GM12878 (cell line): ENCODE measurements at regions not wholly inside any gene's neighbourhood (a gene's known extent, or its start where the extent isn't known, plus 50 kb on each side); places are given as distances from the start of the nearest gene placed in this dataset.
"Not testable (repeated sequence)": the region's sequence is repeated elsewhere in the genome, so short reads cannot be mapped to it uniquely, and the experiment has no call there.

Experiments
- ATAC-seq: fragments of 200-7000 bp; cut with Tn5 transposase; 3 replicates; pipeline ENCODE4 v1.9.1; 2020; ENCODE audit warnings: mild to moderate bottlenecking, moderate library complexity
- BruUV-seq: library from RNA; stranded (reverse); fragments of 400-500 nt; replicated peaks from 2 replicates; lab custom pipeline; 2021; lab: Mats Ljungman, UMichigan
- CTCF ChIA-PET: fragments of 300-600 bp; sonication (Branson Sonifier 250); formaldehyde crosslinking; extraction: SDS; loops from one replicate; lab custom pipeline; 2021; ENCODE audit warnings: inconsistent platforms; lab: Yijun Ruan, JAX
- POLR2A ChIA-PET: fragments of 350-600 bp; formaldehyde crosslinking; extraction: SDS; loops from one replicate; lab custom pipeline; 2021; ENCODE audit warnings: inconsistent platforms; lab: Charles Lee
- RAD21 ChIA-PET: fragments of 300-600 bp; sonication (Branson Sonifier 250); formaldehyde crosslinking; loops from one replicate; lab custom pipeline; 2023; ENCODE audit warnings: antibody characterized with exemption; ENCODE audit not compliant: unreplicated experiment; lab: Charles Lee
- SMC1A ChIA-PET: fragments of 300-600 bp; sonication (Branson Sonifier 250); formaldehyde crosslinking; loops from one replicate; lab custom pipeline; 2023; ENCODE audit not compliant: unreplicated experiment, uncharacterized antibody; lab: Charles Lee
- DNase-seq: peaks from one replicate; pipeline ENCODE4 v3.0.0-alpha.2; 2011; ENCODE audit warnings: low read depth, low spot score
- FAIRE-seq: peaks from 3 replicates; lab custom pipeline; 2011; peaks lifted over from hg19 to GRCh38; lab: Jason Lieb, UNC
- H2AFZ ChIP-seq: 2 replicates; pipeline ENCODE4 v1.6.0; 2011; ENCODE audit warnings: low read depth, low read length, control low read depth; ENCODE audit not compliant: control insufficient read depth
- H3K27ac ChIP-seq: 2 replicates; pipeline ENCODE4 v1.5.1; 2011; ENCODE audit warnings: control low read depth; ENCODE audit not compliant: control insufficient read depth, insufficient read depth
- H3K27me3 ChIP-seq, 2 experiments: replicated peaks in 1 of 2; 2 replicates each; pipeline versions ENCODE4 v1.6.0 to v1.6.1; 2011; ENCODE audit warnings: low read length in 1 of 2; ENCODE audit not compliant: control insufficient read depth in 2 of 2, insufficient read depth in 2 of 2
- H3K36me3 ChIP-seq, 2 experiments: 2 replicates each; pipeline ENCODE4 v1.5.1; 2011; ENCODE audit warnings: low read length in 1 of 2; ENCODE audit not compliant: control insufficient read depth in 2 of 2, insufficient read depth in 2 of 2
- H3K4me1 ChIP-seq: 2 replicates; pipeline ENCODE4 v1.6.1; 2011; ENCODE audit warnings: mild to moderate bottlenecking, low read length, moderate library complexity, mixed read lengths; ENCODE audit not compliant: control insufficient read depth, insufficient read depth
- H3K4me2 ChIP-seq: 2 replicates; pipeline ENCODE4 v1.6.0; 2011; ENCODE audit warnings: control low read depth; ENCODE audit not compliant: control insufficient read depth, insufficient read depth
- H3K4me3 ChIP-seq: fragments of 200-600 bp; sonication (generic); 2 replicates; pipeline ENCODE4 v1.5.1; 2016
- H3K79me2 ChIP-seq: 2 replicates; pipeline ENCODE4 v1.6.0; 2011; ENCODE audit warnings: low read length; ENCODE audit not compliant: control insufficient read depth, insufficient read depth
- H3K9ac ChIP-seq: 2 replicates; pipeline ENCODE4 v1.8.0; 2011; ENCODE audit warnings: low read length, control low read depth, mixed read lengths; ENCODE audit not compliant: control insufficient read depth, insufficient read depth
- H3K9me3 ChIP-seq: replicated peaks from 3 replicates; pipeline ENCODE4 v1.5.1; 2011; ENCODE audit warnings: mild to moderate bottlenecking, low read length; ENCODE audit not compliant: control insufficient read depth, insufficient read depth
- H4K20me1 ChIP-seq: 2 replicates; pipeline ENCODE4 v1.6.0; 2011; ENCODE audit not compliant: control insufficient read depth, insufficient read depth
- RAD51 ChIP-seq: fragments of 450-650 bp; IDR thresholded peaks from 2 replicates; pipeline ENCODE4 v1.6.1; 2016; ENCODE audit warnings: moderate library complexity, mild to moderate bottlenecking, inconsistent platforms
- ZNF384 ChIP-seq: IDR thresholded peaks from 2 replicates; pipeline ENCODE4 v1.6.1; 2012; ENCODE audit warnings: low read depth, mild to moderate bottlenecking, low read length, improper control_type of control experiment, borderline replicate concordance
- WGBS: methylation state at CpG from one replicate; pipeline ENCODE4 v1.1.6; 2016; ENCODE audit warnings: low lambda C conversion rate; ENCODE audit not compliant: insufficient replicate concordance, insufficient coverage; ENCODE audit errors: missing lambda C conversion rate; 5-methylcytosine and 5-hydroxymethylcytosine counted together
- in situ Hi-C: fragments of 300-500 bp; cut with MboI; formaldehyde crosslinking; loops from 9 replicates; pipeline ENCODE4 v1.14.3; 2018; ENCODE audit warnings: mixed read lengths
- intact Hi-C: fragments of 100-400 bp; cut with micrococcal nuclease; formaldehyde crosslinking; loops from one replicate; pipeline ENCODE4 v1.14.2; 2022; ENCODE audit not compliant: unreplicated experiment
- TF ChIP-seq, protein P1 (sequence below): fragments of 450-650 bp; formaldehyde crosslinking; IDR thresholded peaks from 2 replicates; pipeline ENCODE4 v1.4.0; 2020; ENCODE audit warnings: mild to moderate bottlenecking, moderate library complexity
- TF ChIP-seq, protein P2 (sequence below): fragments of 450-650 bp; IDR thresholded peaks from 2 replicates; pipeline ENCODE4 v1.6.1; 2018; ENCODE audit warnings: borderline replicate concordance, mild to moderate bottlenecking; ENCODE audit not compliant: partially characterized antibody
- TF ChIP-seq, protein P3 (sequence below): IDR thresholded peaks from 2 replicates; pipeline ENCODE4 v1.6.1; 2012; ENCODE audit warnings: low read depth, low read length, improper control_type of control experiment

DNA sequence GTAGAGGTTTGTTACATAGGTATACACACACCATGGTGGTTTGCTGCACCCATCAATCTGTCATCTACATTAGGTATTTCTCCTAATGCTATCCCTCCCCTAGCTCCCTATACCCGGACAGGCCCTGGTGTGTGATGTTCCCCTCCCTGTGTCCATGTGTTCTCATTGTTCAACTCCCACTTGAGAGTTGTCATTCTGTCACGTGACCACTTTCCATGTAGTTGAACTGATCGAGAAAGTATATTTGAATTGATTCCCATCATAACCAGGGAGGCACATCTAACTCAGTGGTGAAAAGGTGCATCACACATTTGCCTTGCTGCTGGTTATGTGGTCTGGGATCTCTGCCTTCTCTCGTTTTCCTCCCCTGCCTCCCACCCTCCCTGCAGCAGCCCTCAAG is 491.4 kb downstream of the NTRK2 start:
- DNase-seq, intact Hi-C loops, H3K27me3 ChIP-seq, CTCF ChIA-PET, H3K4me2 ChIP-seq, BruUV-seq, H3K4me3 ChIP-seq, SMC1A ChIA-PET, H4K20me1 ChIP-seq, H3K9me3 ChIP-seq, H3K4me1 ChIP-seq, H3K9ac ChIP-seq, POLR2A ChIA-PET, H3K79me2 ChIP-seq, RAD21 ChIA-PET, in situ Hi-C loops, FAIRE-seq, H2AFZ ChIP-seq, H3K36me3 ChIP-seq, ATAC-seq, H3K27ac ChIP-seq: not testable (repeated sequence)
- WGBS = 0% methylated on average over 4 of the region's 4 CpGs
- TF ChIP-seq RAD51 = peak; percentile 33; the same call in 1 of the 2 replicates

DNA sequence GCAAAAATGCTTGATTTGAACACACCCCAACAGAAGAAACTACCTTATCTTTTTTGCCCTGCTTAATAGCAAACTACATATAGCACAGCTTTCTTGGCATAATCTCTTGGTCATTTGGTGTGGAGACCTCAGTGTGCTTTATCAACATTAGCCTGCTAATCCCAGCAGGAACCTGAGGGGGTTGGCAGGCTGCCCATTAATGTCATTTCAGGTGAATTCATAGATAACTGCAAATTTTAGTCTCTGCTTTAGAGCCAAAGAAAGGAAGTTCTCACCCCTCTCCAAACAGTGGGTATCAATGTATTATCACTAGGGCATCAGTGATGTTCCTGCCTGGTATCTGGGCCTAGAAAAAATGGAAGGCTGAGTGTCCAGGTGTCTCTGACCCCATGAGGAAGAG is 489.0 kb downstream of the NTRK2 start:
- Histone ChIP-seq H3K4me2 (no peak overlapping the region), H3K4me3 (no peak overlapping the region), H3K4me1 (no peaks in the 10 kb centered on the region), H2AFZ (no peak overlapping the region), H3K36me3 (no peaks in the 10 kb centered on the region), H3K27ac (no peak overlapping the region), H3K79me2 (no peaks in the 10 kb centered on the region), H3K27me3 (no peaks in the 10 kb centered on the region; a peak in 1 of 4 replicates), H3K9ac (no peak overlapping the region), H4K20me1 (no peaks in the 10 kb centered on the region), H3K9me3 (no peaks in the 10 kb centered on the region)
- ChIA-PET CTCF (no interaction called here), RAD21 (no interaction called here), POLR2A (no interaction called here), SMC1A (interaction anchor here (0.7 kb wide), 1 partner anchor 9 kb away, joined by 4 read pairs; no protein-coding TSS in a partner anchor)
- DNase-seq = no peak
- BruUV-seq = no TSS peak
- intact Hi-C loops (no loop called here), in situ Hi-C loops (loop anchor here (10.0 kb wide), 1 partner anchor 754 kb away; no protein-coding TSS in a partner anchor)
- no peak for ATAC-seq
- no peak for FAIRE-seq
- TF ChIP-seq, protein P1, sequence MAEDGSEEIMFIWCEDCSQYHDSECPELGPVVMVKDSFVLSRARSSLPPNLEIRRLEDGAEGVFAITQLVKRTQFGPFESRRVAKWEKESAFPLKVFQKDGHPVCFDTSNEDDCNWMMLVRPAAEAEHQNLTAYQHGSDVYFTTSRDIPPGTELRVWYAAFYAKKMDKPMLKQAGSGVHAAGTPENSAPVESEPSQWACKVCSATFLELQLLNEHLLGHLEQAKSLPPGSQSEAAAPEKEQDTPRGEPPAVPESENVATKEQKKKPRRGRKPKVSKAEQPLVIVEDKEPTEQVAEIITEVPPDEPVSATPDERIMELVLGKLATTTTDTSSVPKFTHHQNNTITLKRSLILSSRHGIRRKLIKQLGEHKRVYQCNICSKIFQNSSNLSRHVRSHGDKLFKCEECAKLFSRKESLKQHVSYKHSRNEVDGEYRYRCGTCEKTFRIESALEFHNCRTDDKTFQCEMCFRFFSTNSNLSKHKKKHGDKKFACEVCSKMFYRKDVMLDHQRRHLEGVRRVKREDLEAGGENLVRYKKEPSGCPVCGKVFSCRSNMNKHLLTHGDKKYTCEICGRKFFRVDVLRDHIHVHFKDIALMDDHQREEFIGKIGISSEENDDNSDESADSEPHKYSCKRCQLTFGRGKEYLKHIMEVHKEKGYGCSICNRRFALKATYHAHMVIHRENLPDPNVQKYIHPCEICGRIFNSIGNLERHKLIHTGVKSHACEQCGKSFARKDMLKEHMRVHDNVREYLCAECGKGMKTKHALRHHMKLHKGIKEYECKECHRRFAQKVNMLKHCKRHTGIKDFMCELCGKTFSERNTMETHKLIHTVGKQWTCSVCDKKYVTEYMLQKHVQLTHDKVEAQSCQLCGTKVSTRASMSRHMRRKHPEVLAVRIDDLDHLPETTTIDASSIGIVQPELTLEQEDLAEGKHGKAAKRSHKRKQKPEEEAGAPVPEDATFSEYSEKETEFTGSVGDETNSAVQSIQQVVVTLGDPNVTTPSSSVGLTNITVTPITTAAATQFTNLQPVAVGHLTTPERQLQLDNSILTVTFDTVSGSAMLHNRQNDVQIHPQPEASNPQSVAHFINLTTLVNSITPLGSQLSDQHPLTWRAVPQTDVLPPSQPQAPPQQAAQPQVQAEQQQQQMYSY (CRISPR knock-in tag) = no peak
- TF ChIP-seq, protein P2, sequence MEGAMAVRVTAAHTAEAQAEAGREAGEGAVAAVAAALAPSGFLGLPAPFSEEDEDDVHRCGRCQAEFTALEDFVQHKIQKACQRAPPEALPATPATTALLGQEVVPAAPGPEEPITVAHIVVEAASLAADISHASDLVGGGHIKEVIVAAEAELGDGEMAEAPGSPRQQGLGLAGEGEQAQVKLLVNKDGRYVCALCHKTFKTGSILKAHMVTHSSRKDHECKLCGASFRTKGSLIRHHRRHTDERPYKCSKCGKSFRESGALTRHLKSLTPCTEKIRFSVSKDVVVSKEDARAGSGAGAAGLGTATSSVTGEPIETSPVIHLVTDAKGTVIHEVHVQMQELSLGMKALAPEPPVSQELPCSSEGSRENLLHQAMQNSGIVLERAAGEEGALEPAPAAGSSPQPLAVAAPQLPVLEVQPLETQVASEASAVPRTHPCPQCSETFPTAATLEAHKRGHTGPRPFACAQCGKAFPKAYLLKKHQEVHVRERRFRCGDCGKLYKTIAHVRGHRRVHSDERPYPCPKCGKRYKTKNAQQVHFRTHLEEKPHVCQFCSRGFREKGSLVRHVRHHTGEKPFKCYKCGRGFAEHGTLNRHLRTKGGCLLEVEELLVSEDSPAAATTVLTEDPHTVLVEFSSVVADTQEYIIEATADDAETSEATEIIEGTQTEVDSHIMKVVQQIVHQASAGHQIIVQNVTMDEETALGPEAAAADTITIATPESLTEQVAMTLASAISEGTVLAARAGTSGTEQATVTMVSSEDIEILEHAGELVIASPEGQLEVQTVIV = no peak
- TF ChIP-seq, protein P3, sequence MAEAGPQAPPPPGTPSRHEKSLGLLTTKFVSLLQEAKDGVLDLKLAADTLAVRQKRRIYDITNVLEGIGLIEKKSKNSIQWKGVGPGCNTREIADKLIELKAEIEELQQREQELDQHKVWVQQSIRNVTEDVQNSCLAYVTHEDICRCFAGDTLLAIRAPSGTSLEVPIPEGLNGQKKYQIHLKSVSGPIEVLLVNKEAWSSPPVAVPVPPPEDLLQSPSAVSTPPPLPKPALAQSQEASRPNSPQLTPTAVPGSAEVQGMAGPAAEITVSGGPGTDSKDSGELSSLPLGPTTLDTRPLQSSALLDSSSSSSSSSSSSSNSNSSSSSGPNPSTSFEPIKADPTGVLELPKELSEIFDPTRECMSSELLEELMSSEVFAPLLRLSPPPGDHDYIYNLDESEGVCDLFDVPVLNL = no peak
- TF ChIP-seq ZNF384 = no peak
